PC-9 (cell line): ENCODE measurements at regions not wholly inside any gene's neighbourhood (a gene's known extent, or its start where the extent isn't known, plus 50 kb on each side); places are given as distances from the start of the nearest gene placed in this dataset.

Experiments
- BruUV-seq: library from RNA; stranded (reverse); fragments of 400-500 nt; replicated peaks from 2 replicates; lab custom pipeline; 2021; lab: Mats Ljungman, UMichigan
- CTCF ChIA-PET: fragments of 300-600 bp; sonication (Branson Sonifier 250); formaldehyde crosslinking; loops from one replicate; lab custom pipeline; 2022; ENCODE audit warnings: antibody characterized with exemption; lab: Charles Lee
- POLR2A ChIA-PET: fragments of 300-600 bp; sonication (Branson Sonifier 250); formaldehyde crosslinking; loops from one replicate; lab custom pipeline; 2022; ENCODE audit warnings: antibody characterized with exemption; ENCODE audit not compliant: unreplicated experiment; lab: Charles Lee
- DNase-seq, 2 experiments: peaks; one replicate each; pipeline versions ENCODE4 v3.0.0 to v3.0.0-alpha.2; 2015 to 2022; ENCODE audit warnings: mixed read lengths in 1 of 2
- H2AFZ ChIP-seq: fragments of 200-600 bp; sonication (generic); 2 replicates; pipeline ENCODE4 v1.8.1; 2017; ENCODE audit warnings: antibody characterized with exemption
- H3F3A ChIP-seq: fragments of 200-600 bp; sonication (generic); 2 replicates; pipeline ENCODE4 v1.8.1; 2017; ENCODE audit warnings: antibody characterized with exemption, mild to moderate bottlenecking, low read depth; ENCODE audit not compliant: insufficient read depth
- H3K27ac ChIP-seq: fragments of 200-600 bp; sonication (generic); 2 replicates; pipeline ENCODE4 v1.6.1; 2016; ENCODE audit warnings: mixed run types
- H3K27me3 ChIP-seq: fragments of 200-600 bp; sonication (generic); 2 replicates; pipeline ENCODE4 v1.6.1; 2016; ENCODE audit warnings: low read depth, mixed run types; ENCODE audit not compliant: insufficient read depth
- H3K36me3 ChIP-seq: fragments of 200-600 bp; sonication (generic); 2 replicates; pipeline ENCODE4 v1.6.1; 2016; ENCODE audit warnings: low read depth, mixed run types
- H3K4me1 ChIP-seq: fragments of 200-600 bp; sonication (generic); replicated peaks from 2 replicates; pipeline ENCODE4 v1.6.1; 2016; ENCODE audit warnings: mixed run types; ENCODE audit not compliant: insufficient read depth
- H3K4me2 ChIP-seq: fragments of 200-600 bp; sonication (generic); 2 replicates; pipeline ENCODE4 v1.6.1; 2017; ENCODE audit warnings: mixed run types
- H3K4me3 ChIP-seq: fragments of 200-600 bp; sonication (generic); 2 replicates; pipeline ENCODE4 v1.6.1; 2016; ENCODE audit warnings: mixed run types
- H3K79me2 ChIP-seq: fragments of 200-600 bp; sonication (generic); 2 replicates; pipeline ENCODE4 v1.6.1; 2017; ENCODE audit warnings: low read depth, mixed run types
- H3K9me2 ChIP-seq: fragments of 200-600 bp; sonication (generic); 2 replicates; pipeline ENCODE4 v1.8.1; 2017; ENCODE audit warnings: mild to moderate bottlenecking; ENCODE audit not compliant: insufficient read depth
- H3K9me3 ChIP-seq: fragments of 200-600 bp; sonication (generic); 2 replicates; pipeline ENCODE4 v1.8.1; 2016; ENCODE audit warnings: low read depth; ENCODE audit not compliant: insufficient read depth
- H4K20me1 ChIP-seq: fragments of 200-600 bp; sonication (generic); 2 replicates; pipeline ENCODE4 v1.8.1; 2017; ENCODE audit not compliant: insufficient read depth
- CTCF ChIP-seq: fragments of 200-600 bp; sonication (generic); conservative IDR thresholded peaks from 2 replicates; pipeline ENCODE4 v1.6.1; 2017; ENCODE audit warnings: mixed run types, antibody characterized with exemption, mild to moderate bottlenecking, moderate library complexity
- EZH2 ChIP-seq: fragments of 200-600 bp; sonication (generic); IDR thresholded peaks from 2 replicates; pipeline ENCODE4 v1.8.0; 2017; ENCODE audit warnings: antibody characterized with exemption, low read depth
- intact Hi-C: fragments of 100-400 bp; cut with micrococcal nuclease; formaldehyde crosslinking; loops from one replicate; pipeline ENCODE4 v1.10.0; 2022; ENCODE audit not compliant: unreplicated experiment

- POLR2A ChIA-PET, result no interaction called here
- Histone ChIP-seq H3K27me3 (no peaks in the 10 kb centered on the region), H3K4me1 (no peaks in the 10 kb centered on the region), H3K4me3 (no peak overlapping the region), H3K9me2 (no peaks in the 10 kb centered on the region), H3K79me2 (no peaks in the 10 kb centered on the region), H3K9me3 (no peaks in the 10 kb centered on the region), H3K36me3 (no peaks in the 10 kb centered on the region), H3K27ac (no peak overlapping the region), H2AFZ (no peak overlapping the region), H4K20me1 (no peaks in the 10 kb centered on the region), H3F3A (no peaks in the 10 kb centered on the region), H3K4me2 (no peak overlapping the region)
- no TSS peak for BruUV-seq
- CTCF ChIA-PET, result no interaction called here
- no peak for DNase-seq
- no peak for TF ChIP-seq CTCF
- no peak for TF ChIP-seq EZH2
- intact Hi-C loops, result no loop called here
These were observed 126.9 kb downstream of the TDRD15 start for GRCh38 chr2:21250673-21251072.

- POLR2A ChIA-PET, result no interaction called here
- TF ChIP-seq EZH2 (no peak), CTCF (no peak)
- intact Hi-C loops, result no loop called here
These were observed 127.6 kb downstream of the TDRD15 start for GRCh38 chr2:21251216-21251980.

GRCh38 chr2:21253311-21254027, 129.7 kb downstream of the TDRD15 start:
- TF ChIP-seq CTCF, result no peak
- no peak for TF ChIP-seq EZH2
- no peaks in the 10 kb centered on the region for H3K36me3 ChIP-seq
- no peak overlapping the region for H3K27ac ChIP-seq
- no TSS peak for BruUV-seq
- no peaks in the 10 kb centered on the region for H3K79me2 ChIP-seq
- H3K9me3 ChIP-seq, result no peaks in the 10 kb centered on the region
- no peaks in the 10 kb centered on the region for H3K27me3 ChIP-seq
- no peaks in the 10 kb centered on the region for H3K9me2 ChIP-seq
- no peak overlapping the region for H3K4me2 ChIP-seq
- no peaks in the 10 kb centered on the region for H4K20me1 ChIP-seq
- intact Hi-C loops, result no loop called here
- ChIA-PET POLR2A (no interaction called here), CTCF (no interaction called here)
- H3F3A ChIP-seq, result no peaks in the 10 kb centered on the region
- DNase-seq, result no peak
- H3K4me1 ChIP-seq, result no peaks in the 10 kb centered on the region
- H2AFZ ChIP-seq, result no peak overlapping the region
- no peak overlapping the region for H3K4me3 ChIP-seq

More at GRCh38 chr2:21251216-21251980, 127.6 kb downstream of the TDRD15 start:
- no peaks in the 10 kb centered on the region for H3K9me2 ChIP-seq
- DNase-seq, result no peak
- no peak overlapping the region for H2AFZ ChIP-seq
- BruUV-seq, result no TSS peak
- no peaks in the 10 kb centered on the region for H4K20me1 ChIP-seq
- no peaks in the 10 kb centered on the region for H3K9me3 ChIP-seq
- H3K4me2 ChIP-seq, result no peak overlapping the region
- no peak overlapping the region for H3K4me3 ChIP-seq
- no peaks in the 10 kb centered on the region for H3K36me3 ChIP-seq
- H3K27me3 ChIP-seq, result no peaks in the 10 kb centered on the region
- H3K4me1 ChIP-seq, result no peaks in the 10 kb centered on the region
- no peaks in the 10 kb centered on the region for H3K79me2 ChIP-seq
- H3K27ac ChIP-seq, result no peak overlapping the region
- no peaks in the 10 kb centered on the region for H3F3A ChIP-seq
- CTCF ChIA-PET, result no interaction called here
